Neuron (in vitro differentiated cells): ENCODE measurements at regions not wholly inside any gene's neighbourhood (a gene's known extent, or its start where the extent isn't known, plus 50 kb on each side); places are given as distances from the start of the nearest gene placed in this dataset.

Experiments used
- H2AFZ ChIP-seq: one replicate; pipeline ENCODE4 v1.6.1; 2013; ENCODE audit warnings: low read depth, mild to moderate bottlenecking, inconsistent platforms, low read length, moderate library complexity
- H3K27me3 ChIP-seq: one replicate; pipeline ENCODE4 v1.6.1; 2013; ENCODE audit warnings: low read length; ENCODE audit not compliant: insufficient read depth
- H3K36me3 ChIP-seq: one replicate; pipeline ENCODE4 v1.6.1; 2013; ENCODE audit warnings: low read length; ENCODE audit not compliant: insufficient read depth
- H3K4me1 ChIP-seq: one replicate; pipeline ENCODE4 v1.6.1; 2013; ENCODE audit warnings: low read length; ENCODE audit not compliant: insufficient read depth
- H3K4me3 ChIP-seq: 2 replicates; pipeline ENCODE4 v1.5.1; 2013; ENCODE audit warnings: mild to moderate bottlenecking, low read length, moderate library complexity
- H3K9me3 ChIP-seq: one replicate; pipeline ENCODE4 v1.6.1; 2013; ENCODE audit warnings: low read length

DNA sequence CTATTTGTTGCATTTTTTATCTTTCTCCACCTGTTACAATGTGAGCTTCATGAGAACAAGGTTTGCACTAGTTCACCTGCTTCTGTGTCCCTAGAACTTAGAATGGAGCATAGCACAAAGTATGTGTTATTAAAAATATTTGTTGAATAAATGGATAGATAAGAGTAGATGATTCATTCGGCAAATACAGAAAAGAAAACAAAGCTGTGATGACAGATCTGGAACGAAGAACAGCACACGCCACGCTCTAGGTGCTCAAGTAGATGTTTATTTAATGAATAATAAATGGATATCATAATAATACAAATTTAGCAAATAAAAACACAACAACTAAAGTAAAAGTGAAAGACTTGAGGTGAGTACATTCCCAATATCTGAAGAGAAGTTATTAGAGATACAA is 273.1 kb downstream of the HAO1 start:
- Histone ChIP-seq H3K4me1 (no peaks in the 10 kb centered on the region), H2AFZ (no peak overlapping the region), H3K36me3 (no peaks in the 10 kb centered on the region), H3K27me3 (no peaks in the 10 kb centered on the region), H3K4me3 (no peak overlapping the region), H3K9me3 (no peaks in the 10 kb centered on the region)

DNA sequence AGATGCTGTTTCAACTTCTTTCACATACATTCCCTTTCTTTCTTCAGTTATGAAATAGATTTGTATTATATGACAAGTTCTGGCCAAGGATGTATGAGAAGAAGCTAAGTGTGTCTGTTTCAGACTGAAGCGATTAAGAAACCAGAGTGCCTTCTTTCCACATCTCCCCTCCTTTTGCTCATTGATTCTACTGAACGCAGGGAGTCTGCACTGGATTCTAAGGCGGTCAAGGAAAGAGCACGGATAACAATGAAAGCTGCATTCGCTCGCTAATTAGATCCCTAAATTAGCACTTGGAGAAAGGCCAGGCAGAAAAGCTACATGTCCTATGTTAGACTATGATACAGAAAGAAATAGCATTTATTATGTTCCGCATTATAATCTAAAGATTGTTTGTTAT is 267.7 kb downstream of the HAO1 start:
- Histone ChIP-seq H3K9me3 (no peaks in the 10 kb centered on the region), H2AFZ (no peak overlapping the region), H3K36me3 (no peaks in the 10 kb centered on the region), H3K4me3 (no peak overlapping the region), H3K27me3 (no peaks in the 10 kb centered on the region), H3K4me1 (no peaks in the 10 kb centered on the region)

DNA sequence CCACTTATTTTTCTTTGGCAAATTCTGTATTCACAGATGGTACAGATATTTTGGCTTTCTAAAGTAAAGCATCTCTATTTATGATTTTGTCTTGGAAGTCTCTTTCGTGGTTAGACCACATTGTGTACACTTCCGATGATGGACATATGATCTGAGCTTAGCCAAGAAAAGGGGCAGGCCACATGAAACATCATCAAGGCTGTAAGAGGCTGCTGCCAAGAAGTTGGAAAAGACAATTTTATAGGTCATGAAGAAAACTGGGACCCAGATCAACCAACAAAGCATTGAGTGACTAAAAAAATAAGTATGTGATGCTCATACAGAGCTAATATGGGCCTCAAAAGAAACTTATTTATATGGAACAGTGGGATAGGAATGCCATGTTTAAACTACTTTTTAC is 266.4 kb downstream of the HAO1 start:
- H2AFZ ChIP-seq: no peak overlapping the region
- no peaks in the 10 kb centered on the region for H3K4me1 ChIP-seq
- H3K27me3 ChIP-seq: no peaks in the 10 kb centered on the region
- no peaks in the 10 kb centered on the region for H3K36me3 ChIP-seq
- H3K4me3 ChIP-seq: no peak overlapping the region
- H3K9me3 ChIP-seq: no peaks in the 10 kb centered on the region

GRCh38 chr20:7682916-7683315 is 257.3 kb downstream of the HAO1 start:
- no peaks in the 10 kb centered on the region for H3K27me3 ChIP-seq
- H2AFZ ChIP-seq: no peak overlapping the region
- H3K36me3 ChIP-seq: no peaks in the 10 kb centered on the region
- no peak overlapping the region for H3K4me3 ChIP-seq
- no peaks in the 10 kb centered on the region for H3K9me3 ChIP-seq
- H3K4me1 ChIP-seq: no peaks in the 10 kb centered on the region

DNA sequence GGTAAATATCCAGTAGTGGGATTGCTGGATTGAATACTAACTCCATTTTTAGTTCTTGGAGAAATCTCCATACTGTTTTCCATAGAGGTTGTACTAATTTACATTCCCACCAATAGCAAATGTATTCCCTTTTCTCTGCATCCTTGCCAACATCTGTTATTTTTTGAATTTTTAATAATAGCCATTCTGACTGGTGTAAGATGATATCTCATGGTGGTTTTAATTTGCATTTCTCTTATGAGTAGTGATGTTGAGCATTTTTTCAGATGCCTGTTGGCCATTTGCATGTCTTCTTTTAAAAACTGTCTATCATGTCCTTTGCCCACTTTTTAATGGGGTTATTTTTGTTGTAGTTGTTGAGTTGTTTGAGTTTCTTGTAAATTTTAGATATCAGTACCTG is 253.2 kb downstream of the HAO1 start:
- H3K4me3 ChIP-seq: no peak overlapping the region
- no peaks in the 10 kb centered on the region for H3K36me3 ChIP-seq
- no peaks in the 10 kb centered on the region for H3K4me1 ChIP-seq
- H2AFZ ChIP-seq: no peak overlapping the region
- no peaks in the 10 kb centered on the region for H3K27me3 ChIP-seq
- H3K9me3 ChIP-seq: no peaks in the 10 kb centered on the region

DNA sequence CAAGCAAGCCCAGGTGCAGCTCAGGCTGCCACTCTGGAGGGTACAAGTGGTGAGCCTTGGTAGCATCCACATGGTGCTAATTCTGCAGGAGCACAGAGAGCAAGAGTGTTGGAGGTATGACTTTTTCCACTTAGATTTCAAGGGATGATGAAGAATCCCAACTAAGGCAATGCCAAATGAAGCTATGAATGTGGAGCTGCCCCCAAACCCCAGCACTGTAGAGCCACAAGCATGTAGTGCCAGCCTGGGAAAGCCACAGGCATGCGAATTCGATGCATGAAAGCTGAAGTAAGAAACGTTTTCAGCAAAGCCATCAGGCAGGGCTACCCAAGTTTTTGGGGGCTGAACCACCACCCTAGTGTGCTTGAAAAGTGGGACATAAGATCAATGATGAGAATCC is 251.1 kb downstream of the HAO1 start:
- no peaks in the 10 kb centered on the region for H3K36me3 ChIP-seq
- H3K4me3 ChIP-seq: no peak overlapping the region
- no peaks in the 10 kb centered on the region for H3K4me1 ChIP-seq
- H3K27me3 ChIP-seq: no peaks in the 10 kb centered on the region
- no peaks in the 10 kb centered on the region for H3K9me3 ChIP-seq
- H2AFZ ChIP-seq: no peak overlapping the region

DNA sequence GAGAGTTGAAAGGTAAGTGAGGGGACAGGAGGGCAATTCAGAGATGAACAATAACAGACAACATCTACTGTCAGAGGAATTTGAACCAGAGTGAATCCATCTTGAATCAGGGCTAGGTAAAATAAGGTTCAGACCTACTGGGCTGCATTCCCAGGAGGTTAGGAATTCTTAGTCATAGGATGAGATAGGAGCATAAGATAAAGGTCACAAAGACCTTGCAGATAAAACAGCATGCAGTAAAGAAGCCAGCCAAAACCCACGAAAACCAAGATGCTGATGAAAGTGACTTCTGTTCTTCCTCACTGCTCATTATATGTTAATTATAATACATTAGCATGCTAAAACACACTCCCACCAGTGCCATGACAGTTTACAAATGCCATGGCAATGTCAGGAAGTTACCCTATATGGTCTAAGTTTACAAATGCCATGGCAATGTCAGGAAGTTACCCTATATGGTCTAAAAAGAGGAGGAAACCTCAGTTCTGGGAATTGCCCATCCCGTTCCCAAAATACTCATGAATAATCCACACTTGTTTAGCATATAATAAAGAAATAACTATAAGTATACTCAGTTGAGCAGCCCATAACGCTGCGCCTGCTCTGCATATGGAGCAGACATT is 248.5 kb downstream of the HAO1 start:
- H3K4me1 ChIP-seq: no peaks in the 10 kb centered on the region
- H3K9me3 ChIP-seq: no peaks in the 10 kb centered on the region

GRCh38 chr20:7692478-7692877 is 247.8 kb downstream of the HAO1 start:
- H3K9me3 ChIP-seq: no peaks in the 10 kb centered on the region
- no peak overlapping the region for H2AFZ ChIP-seq
- no peaks in the 10 kb centered on the region for H3K4me1 ChIP-seq
- no peaks in the 10 kb centered on the region for H3K27me3 ChIP-seq
- H3K36me3 ChIP-seq: no peaks in the 10 kb centered on the region
- H3K4me3 ChIP-seq: no peak overlapping the region

More for the DNA sequence above, 248.5 kb downstream of the HAO1 start:
- Histone ChIP-seq H3K36me3 (no peaks in the 10 kb centered on the region), H3K27me3 (no peaks in the 10 kb centered on the region), H3K4me3 (no peak overlapping the region), H2AFZ (no peak overlapping the region)

DNA sequence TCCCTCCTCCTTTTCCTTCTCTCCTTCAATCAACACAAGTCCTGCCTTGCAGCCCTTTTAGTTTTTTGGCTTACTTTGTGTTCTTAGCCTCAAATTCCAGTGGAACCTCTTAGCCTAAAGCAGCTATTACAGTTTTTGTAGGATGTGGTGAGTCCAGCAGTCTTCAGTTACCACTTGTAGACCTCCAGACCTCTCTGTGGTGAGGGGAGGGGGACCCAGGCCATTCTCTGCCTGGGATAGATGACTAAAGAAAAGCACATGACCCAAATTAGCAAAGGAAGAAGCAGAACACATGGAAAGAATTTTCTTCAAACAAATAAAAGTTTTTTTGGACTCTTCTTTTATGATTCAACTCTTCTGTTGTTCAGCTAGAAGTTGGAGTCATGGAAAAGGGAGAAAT is 246.5 kb downstream of the HAO1 start:
- Histone ChIP-seq H3K4me1 (no peaks in the 10 kb centered on the region), H2AFZ (no peak overlapping the region), H3K9me3 (no peaks in the 10 kb centered on the region), H3K36me3 (no peaks in the 10 kb centered on the region), H3K4me3 (no peak overlapping the region), H3K27me3 (no peaks in the 10 kb centered on the region)

- no peaks in the 10 kb centered on the region for H3K36me3 ChIP-seq
- no peak overlapping the region for H2AFZ ChIP-seq
- H3K4me1 ChIP-seq: no peaks in the 10 kb centered on the region
- H3K4me3 ChIP-seq: no peak overlapping the region
- no peaks in the 10 kb centered on the region for H3K27me3 ChIP-seq
- no peaks in the 10 kb centered on the region for H3K9me3 ChIP-seq
These were observed 245.2 kb downstream of the HAO1 start for GRCh38 chr20:7695051-7695495.

DNA sequence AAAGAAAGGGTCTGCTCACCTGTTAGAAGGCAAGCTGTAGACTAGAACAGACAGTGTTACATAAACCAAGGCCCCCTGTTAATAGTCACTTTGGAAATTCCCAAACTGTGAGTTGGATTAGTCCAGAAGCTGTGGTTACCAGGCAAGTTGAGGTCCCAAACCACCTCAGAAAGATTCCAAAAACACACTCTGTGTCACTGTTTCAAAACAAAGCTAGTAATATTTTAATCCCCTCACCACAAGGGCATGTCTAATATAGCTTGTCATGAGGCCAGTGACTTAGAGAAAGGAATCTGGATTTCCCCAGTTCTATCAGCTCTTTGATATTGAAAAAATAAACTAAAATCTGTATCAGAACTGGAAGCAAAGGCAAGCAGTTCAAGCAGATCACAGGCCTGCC is 244.6 kb downstream of the HAO1 start:
- Histone ChIP-seq H3K36me3 (no peaks in the 10 kb centered on the region), H3K27me3 (no peaks in the 10 kb centered on the region), H3K4me3 (no peak overlapping the region), H2AFZ (no peak overlapping the region), H3K4me1 (no peaks in the 10 kb centered on the region), H3K9me3 (no peaks in the 10 kb centered on the region)

DNA sequence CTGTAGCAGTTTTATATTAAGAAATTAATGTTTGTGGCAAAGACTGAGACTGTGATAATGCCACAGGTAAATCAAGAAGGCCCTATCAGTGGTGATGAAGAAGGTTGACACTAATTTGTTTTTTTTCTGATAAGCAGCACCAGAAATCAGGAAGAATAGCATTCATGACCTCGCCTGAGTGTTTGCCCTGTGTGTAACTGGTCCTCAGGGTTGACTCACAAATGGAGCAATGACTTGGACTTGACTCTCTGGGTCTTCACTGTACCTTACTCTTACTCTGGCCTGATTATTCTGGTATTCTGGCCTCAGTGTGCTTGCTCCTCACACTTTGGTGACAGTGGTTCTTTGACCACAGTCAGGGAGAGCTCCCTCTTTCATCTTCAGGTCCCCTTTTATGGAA is 243.9 kb downstream of the HAO1 start:
- no peaks in the 10 kb centered on the region for H3K9me3 ChIP-seq
- no peaks in the 10 kb centered on the region for H3K27me3 ChIP-seq
- H3K4me1 ChIP-seq: no peaks in the 10 kb centered on the region
- H3K36me3 ChIP-seq: no peaks in the 10 kb centered on the region
- no peak overlapping the region for H2AFZ ChIP-seq
- no peak overlapping the region for H3K4me3 ChIP-seq

- H3K9me3 ChIP-seq: no peaks in the 10 kb centered on the region
- H3K36me3 ChIP-seq: no peaks in the 10 kb centered on the region
- H3K4me3 ChIP-seq: no peak overlapping the region
- no peaks in the 10 kb centered on the region for H3K4me1 ChIP-seq
- no peaks in the 10 kb centered on the region for H3K27me3 ChIP-seq
- no peak overlapping the region for H2AFZ ChIP-seq
These were observed 238.1 kb downstream of the HAO1 start for GRCh38 chr20:7702141-7702540.

DNA sequence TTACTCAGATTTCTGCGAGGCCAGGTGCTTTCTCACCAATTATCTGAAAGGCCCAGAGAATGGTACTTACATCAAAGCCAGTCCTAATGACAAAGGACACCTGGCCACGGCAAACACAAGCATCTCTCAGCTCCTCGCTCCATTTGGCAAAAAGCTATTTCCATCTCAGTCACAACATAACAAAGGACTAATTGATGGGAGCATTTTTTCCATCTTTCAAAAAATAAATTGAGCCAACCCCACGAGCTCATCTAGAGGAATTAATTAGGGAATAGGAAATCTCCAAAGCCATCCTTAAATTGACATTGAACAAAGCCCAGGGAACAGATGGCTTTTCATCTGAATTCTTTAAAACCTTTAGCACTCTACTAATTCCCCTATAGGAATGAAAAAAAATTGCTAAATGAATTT is 236.7 kb downstream of the HAO1 start:
- Histone ChIP-seq H3K4me3 (no peak overlapping the region), H3K9me3 (no peaks in the 10 kb centered on the region), H3K4me1 (no peaks in the 10 kb centered on the region), H2AFZ (no peak overlapping the region), H3K27me3 (no peaks in the 10 kb centered on the region), H3K36me3 (no peaks in the 10 kb centered on the region)
